ENCODE measurements at regions not wholly inside any gene's neighbourhood (a gene's known extent, or its start where the extent isn't known, plus 50 kb on each side); places are given as distances from the start of the nearest gene placed in this dataset.
"Not testable (repeated sequence)": the region's sequence is repeated elsewhere in the genome, so short reads cannot be mapped to it uniquely, and the experiment has no call there.

GRCh38 chr22:25397616-25398015 lies 166.9 kb upstream of the GRK3 start:
- no peak for DNase-seq

DNA sequence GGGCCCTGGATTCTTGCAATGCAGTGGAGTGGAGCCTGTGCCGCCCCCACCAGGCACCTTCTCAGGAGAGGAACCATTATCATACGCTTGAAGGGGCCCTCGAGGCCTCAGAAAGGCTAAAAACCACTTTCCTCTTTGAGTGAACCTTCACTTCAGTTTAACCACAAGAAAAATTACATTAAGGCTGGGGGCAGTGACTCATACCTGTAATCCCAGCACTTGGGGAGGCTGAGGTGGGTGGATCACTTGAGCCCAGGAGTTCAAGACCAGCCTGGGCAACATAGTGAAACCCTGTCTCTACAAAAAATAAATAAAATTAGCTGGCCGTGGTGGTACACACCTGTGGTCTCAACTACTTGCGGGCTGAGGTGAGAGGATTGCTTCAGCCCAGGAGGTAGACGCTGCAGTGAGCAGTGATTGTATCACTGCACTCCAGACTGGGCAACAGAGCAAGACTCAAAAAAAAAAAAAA lies 165.8 kb upstream of the GRK3 start:
- DNase-seq: not testable (repeated sequence)

DNA sequence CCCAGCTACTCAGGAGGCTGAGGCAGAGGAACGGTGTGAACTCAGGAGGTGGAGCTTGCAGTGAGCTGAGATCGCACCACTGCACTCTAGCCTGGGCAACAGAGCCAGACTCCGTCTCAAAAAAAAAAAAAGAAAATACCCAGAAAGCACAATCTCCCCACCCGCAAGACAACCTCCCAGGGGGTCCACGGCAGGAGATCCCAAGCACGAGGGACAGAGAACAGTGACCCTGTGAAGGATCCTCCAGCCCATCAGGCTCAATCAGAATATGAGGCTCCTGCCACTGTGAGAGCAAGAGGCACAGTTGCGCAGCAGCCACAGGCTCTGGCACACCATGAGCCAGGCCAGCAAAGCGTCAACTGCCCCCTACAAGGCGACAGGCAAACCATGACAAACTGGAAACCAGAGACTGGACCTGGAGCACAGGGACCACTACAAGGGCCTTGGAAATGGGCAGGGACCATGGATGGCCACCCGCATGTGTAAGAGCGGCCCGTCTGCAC lies 164.8 kb upstream of the GRK3 start:
- DNase-seq: no peak

GRCh38 chr22:25402160-25402500 lies 162.3 kb upstream of the GRK3 start:
- DNase-seq: no peak

DNA sequence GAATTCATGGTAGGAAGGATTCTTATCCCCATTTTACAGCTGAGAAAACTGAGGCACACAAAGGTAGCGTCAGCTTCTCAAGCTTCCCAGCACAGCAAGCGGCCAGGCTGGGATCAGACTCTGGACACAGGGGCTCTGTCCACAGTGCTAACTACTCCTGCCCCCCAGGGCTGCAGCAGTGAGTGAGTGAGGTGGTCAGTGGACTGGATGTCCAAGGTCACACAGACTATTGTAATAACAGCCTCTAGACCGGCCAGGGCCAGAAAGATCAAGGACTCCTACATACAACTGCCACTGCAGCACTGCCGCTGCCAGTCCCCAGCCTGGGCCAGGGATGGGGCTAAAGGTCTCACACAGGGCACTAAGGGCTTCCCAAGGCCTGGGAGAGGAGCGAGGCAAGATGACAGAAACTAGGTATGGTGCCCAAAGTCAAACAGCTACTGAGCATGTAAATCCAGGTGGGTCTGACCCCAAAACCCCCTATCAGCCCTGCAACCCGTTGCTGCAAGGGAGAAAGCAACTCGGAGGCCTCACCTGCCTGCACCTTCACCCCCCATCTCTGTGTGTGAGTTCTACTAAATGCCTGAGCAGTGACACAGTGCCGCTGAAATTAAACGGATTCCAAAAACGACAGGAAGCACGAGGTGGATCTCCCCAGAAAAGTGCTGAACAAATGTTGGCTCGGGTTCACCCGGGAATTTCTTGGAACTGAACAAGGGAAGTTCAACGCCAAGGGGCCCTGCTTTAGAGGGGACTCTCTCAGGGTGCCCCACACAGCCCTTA lies 161.8 kb upstream of the GRK3 start:
- no peak for DNase-seq

DNA sequence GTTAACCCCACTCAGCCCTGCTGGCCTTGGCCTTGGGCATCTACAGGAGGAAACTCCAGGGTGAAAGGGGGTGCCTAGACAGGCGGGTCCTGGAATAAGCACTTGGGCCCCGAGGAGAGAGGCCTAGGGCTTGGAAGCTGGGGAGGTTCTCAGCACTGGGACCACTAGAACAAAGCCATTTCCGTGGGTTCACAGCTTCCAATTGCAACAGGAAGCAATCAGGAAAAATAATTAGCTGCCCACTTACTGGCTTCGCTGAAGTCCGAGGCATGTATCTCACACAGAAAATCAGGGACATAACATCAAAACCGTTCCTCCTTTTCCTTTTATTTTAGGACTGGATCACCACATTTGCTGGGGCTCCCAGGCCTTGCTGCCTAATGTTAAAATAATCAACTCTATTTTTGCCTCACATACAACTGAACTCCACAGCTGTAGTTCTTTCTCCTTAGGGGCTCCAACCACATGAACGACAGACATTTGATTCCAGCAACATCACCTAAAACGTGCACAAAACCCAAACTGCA lies 161.1 kb upstream of the GRK3 start:
- DNase-seq: no peak

DNA sequence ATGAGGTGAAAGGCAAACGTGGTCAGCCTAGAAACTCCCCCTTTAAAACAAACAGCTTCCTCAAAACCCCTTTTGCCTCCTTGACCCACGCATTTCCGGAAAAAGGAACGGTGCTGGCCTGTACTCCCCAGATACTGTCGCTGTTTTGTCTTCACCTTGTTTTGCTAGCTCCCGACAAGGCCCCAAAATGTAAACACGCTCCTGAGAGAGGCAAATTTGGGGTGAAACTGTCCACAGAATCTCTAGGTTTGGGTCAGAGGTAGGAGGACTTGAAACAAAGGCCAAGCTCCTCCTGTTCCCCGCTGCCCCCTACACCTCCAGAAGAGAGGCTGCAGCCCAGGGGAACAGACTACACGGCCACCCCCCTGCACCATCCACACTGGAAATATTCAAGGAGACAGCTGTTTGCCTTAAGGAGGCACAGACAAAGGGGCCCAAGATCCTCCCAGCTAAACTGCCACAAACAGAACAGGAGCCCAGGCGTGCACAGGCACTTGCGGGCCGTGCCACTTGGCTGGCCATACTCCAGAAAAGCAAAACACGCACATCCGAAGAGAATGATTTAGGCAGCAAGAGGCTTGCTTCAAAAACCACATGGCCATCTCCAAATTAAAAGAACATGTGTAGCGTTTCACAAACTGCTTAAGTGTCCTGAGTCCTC lies 160.5 kb upstream of the GRK3 start:
- no peak for DNase-seq

DNA sequence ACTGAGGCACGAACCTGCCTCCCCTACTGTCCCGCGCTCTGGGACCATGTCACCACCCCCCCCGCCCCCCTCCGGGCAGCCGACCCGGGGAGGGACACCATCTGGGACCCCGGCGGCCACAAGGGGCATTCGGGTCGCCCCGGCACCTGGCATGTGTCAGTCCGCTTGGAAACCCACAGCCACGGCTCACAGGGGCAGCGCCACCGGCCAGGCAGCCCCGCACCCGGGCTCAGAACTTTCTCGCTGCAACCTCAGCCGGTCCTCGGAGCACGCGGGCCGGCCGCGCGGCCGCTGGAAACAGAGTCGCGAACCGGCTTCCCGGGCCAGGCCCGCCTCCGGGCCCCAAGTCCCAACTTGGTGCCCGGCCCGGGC lies 159.9 kb upstream of the GRK3 start:
- no peak for DNase-seq

GRCh38 chr22:25404928-25405816 lies 159.3 kb upstream of the GRK3 start:
- DNase-seq: peak in 1 of 2 experiments; percentile 58

GRCh38 chr22:25405841-25406509 lies 158.5 kb upstream of the GRK3 start:
- no peak for DNase-seq

DNA sequence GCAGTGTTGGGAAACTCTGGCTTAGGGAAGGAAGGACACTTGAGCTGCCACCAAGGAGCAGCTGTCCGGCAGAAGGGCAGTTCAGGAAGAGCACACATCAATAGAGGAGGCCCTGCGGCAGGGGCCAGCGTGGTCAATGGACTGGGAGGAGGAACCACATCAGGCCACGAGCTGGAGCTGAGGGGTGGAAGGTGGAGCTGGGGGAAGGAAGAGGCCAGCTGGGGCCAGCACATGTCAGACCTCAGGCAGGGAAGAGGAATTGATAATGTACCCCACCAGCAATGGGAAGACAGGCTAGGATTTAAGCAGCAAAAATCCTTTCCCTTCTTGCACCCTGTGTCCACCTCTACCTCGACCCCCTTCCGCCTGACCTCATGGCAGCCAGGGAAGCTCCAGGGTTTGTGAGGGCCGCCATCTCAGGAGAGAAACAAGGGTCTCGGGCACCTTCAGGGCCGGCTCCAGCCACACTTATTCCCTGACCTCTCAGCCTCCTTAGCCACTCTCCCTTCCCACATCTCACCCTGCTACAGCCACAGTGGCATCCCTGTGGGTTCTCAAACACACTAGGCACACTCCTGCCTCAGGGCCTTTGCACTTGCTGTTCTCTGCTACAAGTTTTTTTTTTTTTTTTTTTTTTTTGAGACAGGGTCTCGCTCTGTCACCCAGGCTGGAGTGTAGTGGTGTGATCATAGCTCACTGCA lies 157.8 kb upstream of the GRK3 start:
- no peak for DNase-seq

DNA sequence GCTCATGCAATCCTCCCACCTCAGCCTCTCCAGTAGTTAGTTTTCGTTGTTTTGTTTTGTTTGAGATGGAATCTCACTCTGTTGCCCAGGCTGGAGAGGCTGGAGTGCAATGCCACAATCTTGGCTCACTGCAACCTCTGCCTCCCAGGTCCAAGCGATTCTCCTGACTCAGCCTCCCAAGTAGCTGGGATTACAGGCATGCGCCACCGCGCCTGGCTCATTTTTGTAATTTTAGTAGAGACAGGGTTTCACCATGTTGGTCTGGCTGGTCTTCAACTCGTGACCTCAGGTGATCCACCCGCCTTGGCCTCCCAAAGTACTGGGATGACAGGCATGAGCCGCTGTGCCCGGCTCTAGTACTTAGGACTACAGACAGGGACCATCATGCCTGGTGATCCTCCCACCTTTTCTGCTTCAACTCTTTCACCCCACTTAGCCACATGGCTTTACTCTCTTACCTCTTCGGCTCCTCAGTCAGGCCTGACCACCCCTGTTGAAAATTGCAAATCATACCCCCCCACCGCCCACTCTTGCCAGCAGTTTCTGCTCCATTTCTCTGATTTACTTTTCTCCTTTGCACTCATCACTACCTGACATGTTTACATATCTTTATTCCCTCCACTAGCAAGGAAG lies 157.1 kb upstream of the GRK3 start:
- DNase-seq: no peak

DNA sequence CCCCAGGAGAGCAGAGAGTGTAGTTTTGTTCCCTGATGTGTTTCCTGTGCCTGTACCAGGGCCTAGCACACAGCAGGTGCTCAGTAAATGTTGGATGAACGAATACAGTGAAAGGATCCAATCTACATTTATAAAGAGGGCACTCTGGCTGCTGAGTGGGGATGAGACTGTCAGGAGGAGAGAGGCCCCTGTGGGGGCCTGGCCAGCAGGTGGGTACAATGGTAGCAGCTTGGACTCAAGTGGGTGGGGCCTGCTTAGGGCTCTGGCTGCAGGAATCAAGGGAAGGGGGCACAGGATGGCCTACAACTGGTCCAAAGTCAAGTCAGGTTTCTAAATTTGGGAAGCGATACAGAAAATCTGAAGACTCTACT lies 156.6 kb upstream of the GRK3 start:
- no peak for DNase-seq

- DNase-seq: no peak
Observed at GRCh38 chr22:25409240-25409639, 155.2 kb upstream of the GRK3 start.

DNA sequence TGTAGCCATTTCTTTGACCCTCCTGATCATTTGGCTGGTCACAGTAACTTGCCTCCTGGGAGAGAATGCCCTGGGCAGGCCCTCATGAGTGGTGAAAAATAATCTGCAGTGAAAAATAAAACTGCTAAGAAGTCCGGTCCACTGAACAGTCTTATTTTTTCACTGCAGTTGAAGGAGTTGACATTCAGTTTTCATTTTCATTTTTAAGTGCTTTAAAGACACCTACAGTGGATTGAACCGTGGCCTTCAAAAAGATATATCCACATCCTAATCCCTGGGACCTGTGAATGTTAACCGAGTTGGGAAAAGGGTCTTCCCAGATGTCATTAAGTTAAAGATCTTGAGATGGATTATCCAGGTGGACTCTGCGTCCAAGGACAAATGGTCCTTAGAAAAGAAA lies 153.6 kb upstream of the GRK3 start:
- DNase-seq: no peak

DNA sequence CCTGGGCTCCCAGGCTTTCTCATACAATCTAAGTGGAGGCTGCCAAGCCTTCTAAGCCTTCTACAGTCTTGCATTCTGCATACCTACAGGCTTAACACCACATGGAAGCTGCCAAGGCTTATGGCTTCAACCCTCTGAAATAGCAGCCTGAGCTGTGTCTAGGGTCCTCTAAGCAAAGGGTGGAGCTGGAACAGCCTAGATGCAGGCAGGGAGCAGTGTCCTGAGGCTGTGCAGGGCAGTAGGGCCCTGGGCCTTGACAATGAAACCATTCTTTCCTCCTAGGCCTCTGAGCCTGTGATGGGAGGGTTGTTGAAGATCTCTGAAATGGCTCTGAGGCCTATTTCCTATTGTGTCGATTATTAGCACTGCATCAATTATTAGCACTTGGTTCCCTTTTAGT lies 150.9 kb upstream of the GRK3 start:
- no peak for DNase-seq

GRCh38 chr22:25415731-25416130 lies 148.7 kb upstream of the GRK3 start:
- not testable (repeated sequence) for DNase-seq

DNA sequence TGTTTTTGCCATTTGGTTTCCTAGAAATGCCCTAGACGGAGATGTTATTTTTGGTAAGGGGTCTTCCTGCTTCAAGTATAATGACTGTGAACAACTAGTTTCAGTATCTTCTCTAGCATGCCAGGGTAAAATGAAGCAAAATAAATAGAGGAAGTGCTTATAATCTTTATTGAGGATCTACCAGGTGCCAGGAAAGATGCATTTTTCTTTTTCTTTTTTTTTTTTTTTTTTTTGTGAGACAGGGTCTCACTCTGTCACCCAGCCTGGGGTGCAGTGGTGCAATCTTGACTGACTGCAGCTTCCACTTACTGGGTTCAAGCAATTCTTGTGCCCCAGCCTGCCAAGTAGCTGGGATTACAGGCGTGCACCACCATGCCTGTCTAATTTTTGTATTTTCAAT lies 146.6 kb upstream of the GRK3 start:
- DNase-seq: not testable (repeated sequence)

GRCh38 chr22:25419247-25420113 lies 145.0 kb upstream of the GRK3 start:
- no peak for DNase-seq

DNA sequence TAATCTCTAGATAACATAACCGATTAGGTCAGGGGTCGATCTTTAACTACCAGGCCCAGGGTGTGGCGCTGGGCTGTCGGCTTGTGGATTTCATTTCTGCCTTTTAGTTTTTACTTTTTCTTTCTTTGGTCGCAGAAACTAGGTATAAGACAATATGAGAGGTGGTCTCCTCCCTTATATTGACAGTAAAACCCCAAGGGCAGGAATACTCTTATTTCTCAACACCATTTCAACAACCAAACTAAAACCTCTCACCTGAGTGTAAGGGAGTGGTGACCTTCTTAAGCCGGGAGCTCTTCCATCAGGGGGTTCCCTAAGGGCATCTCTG lies 144.4 kb upstream of the GRK3 start:
- not testable (repeated sequence) for DNase-seq

DNA sequence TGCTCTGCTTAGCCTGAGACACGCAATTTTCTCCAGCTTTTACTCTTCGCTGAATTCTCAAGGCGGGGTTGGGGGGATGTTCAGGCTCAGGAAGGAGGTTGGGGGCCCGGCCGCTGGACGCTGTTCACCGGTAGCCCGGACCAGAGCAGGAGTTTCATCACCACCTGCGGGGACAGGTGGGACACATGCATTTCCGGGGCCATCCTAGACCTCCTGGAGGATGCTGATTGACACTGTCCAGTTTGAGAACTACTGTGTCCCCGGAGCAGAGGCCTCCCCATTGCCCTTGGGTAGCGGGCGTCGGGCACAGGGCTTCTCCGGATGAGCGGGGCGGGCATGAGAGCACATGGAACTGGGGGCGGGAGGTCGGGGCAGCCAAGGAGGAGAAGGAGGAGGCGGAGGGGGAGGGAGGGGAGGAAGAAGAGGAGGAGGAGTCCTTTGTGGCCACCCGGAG lies 144.0 kb upstream of the GRK3 start:
- DNase-seq: no peak
